PC-9 (cell line): ENCODE measurements at regions not wholly inside any gene's neighbourhood (a gene's known extent, or its start where the extent isn't known, plus 50 kb on each side); places are given as distances from the start of the nearest gene placed in this dataset.

ENCODE experiments used
- EZH2 ChIP-seq: fragments of 200-600 bp; sonication (generic); IDR thresholded peaks from 2 replicates; pipeline ENCODE4 v1.8.0; 2017; ENCODE audit warnings: antibody characterized with exemption, low read depth
- TF ChIP-seq, protein P1 (sequence below): fragments of 200-600 bp; sonication (generic); conservative IDR thresholded peaks from 2 replicates; pipeline ENCODE4 v1.6.1; 2017; ENCODE audit warnings: mixed run types, antibody characterized with exemption, mild to moderate bottlenecking, moderate library complexity

- TF ChIP-seq, protein P1, sequence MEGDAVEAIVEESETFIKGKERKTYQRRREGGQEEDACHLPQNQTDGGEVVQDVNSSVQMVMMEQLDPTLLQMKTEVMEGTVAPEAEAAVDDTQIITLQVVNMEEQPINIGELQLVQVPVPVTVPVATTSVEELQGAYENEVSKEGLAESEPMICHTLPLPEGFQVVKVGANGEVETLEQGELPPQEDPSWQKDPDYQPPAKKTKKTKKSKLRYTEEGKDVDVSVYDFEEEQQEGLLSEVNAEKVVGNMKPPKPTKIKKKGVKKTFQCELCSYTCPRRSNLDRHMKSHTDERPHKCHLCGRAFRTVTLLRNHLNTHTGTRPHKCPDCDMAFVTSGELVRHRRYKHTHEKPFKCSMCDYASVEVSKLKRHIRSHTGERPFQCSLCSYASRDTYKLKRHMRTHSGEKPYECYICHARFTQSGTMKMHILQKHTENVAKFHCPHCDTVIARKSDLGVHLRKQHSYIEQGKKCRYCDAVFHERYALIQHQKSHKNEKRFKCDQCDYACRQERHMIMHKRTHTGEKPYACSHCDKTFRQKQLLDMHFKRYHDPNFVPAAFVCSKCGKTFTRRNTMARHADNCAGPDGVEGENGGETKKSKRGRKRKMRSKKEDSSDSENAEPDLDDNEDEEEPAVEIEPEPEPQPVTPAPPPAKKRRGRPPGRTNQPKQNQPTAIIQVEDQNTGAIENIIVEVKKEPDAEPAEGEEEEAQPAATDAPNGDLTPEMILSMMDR, result no peak
- TF ChIP-seq EZH2, result no peak
These were observed 622.5 kb downstream of the RNF144A start for GRCh38 chr2:7539760-7540159.
